HG02798 (cell line): ENCODE measurements at regions not wholly inside any gene's neighbourhood (a gene's known extent, or its start where the extent isn't known, plus 50 kb on each side); places are given as distances from the start of the nearest gene placed in this dataset.

Experiments used
- ATAC-seq: cut with Tn5 transposase; IDR thresholded peaks from one replicate; pipeline ENCODE4 v1.9.1; 2021; ENCODE audit warnings: mild to moderate bottlenecking; ENCODE audit not compliant: unreplicated experiment, poor library complexity

GRCh38 chr13:97057176-97057575, 62.9 kb upstream of the OXGR1 start:
- no peak for ATAC-seq

DNA sequence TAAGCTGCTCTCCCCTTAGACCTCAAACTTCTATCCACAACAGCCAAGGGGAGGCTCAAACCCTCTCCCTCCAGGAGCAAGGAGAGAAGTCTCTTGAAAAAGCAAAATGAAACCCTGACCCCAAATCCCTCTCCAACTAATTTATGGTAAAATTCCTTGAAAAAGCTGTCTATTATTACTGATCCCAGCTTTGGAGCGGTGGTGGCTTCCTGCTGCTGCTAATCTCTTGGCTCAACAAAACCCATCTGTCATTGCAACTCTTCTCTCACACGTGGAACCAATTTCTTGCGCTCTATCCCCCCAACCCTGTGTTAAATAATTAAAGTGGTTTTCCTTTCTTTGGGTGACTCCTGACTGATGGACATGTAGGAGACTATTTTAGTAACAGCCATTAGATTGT, 64.1 kb upstream of the OXGR1 start:
- ATAC-seq, result no peak

GRCh38 chr13:97058926-97059325, 64.7 kb upstream of the OXGR1 start:
- no peak for ATAC-seq

GRCh38 chr13:97067017-97067895, 73.0 kb upstream of the OXGR1 start:
- ATAC-seq, result no peak

DNA sequence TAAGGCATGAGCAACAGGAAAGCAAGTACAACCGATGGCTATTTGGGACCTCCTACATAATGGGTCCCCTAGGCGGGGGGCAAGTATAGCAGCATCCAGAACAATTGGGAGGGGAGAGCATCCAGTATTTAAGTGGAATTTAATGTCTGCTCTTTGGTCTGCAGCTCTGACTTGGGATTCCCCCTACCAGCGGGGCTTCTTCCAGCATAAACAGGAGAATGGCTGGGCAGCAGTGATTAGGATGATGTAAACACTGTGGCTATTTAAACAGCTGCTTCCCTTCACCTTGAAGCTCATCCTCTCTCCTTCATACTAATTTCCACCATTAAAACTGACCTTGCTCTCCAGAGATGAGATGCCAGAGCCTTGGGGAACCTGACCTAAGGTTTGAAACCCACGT, 73.9 kb upstream of the OXGR1 start:
- no peak for ATAC-seq

DNA sequence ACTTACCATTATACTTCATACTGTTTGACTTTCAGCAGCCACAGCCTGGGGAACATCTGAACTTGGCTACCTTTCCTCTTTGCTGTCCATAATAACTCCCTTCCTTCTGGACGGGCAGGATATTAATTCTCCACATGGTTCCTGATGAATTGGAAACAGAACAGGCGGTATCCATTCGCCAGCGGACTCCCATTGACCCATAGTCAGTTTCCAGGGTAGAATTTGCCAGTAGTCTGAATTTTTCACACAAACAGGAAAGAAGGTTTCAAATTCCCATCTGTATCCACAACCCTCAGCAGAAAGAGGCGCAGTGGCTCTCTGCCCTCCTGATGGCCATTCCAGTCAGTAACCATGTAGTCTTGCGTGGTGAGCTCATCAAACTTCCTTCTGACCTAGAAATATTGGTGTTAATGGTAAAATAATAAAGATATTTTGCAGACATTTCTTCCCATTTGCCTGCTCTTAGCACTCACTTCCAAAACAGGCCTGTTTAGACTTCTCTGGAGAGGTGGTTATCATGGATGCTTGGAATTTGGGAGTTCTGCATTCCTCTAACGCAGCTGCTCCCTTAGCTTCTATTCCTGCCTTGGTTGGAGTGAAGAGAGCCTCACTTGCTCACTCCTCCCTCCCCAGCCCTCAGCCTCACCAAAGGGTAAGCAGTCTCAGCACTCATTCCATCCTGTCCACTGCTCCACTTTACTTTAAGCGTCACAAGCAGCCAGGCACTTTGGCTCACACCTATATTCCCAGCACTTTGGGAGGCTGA, 75.0 kb upstream of the OXGR1 start:
- ATAC-seq, result no peak

DNA sequence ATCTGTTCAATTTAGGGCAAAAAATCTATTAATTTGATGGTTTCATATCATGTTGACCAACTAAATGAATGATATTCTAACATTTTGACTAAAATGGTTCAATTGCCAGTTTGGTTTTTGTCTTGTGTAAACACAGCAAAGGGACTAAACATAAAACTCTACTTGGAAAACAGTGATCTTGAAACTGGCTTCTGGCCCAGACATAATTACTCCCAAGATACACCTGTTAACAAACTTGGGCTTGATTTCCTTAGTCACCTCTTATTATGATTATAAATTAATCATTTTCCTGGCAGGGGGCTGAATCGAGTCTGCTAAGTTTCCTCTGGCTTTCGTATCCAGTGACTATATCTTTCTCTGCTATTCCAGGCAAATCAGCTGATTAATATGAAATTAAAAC, 78.0 kb upstream of the OXGR1 start:
- no peak for ATAC-seq

GRCh38 chr13:97074618-97075017, 80.3 kb upstream of the OXGR1 start:
- ATAC-seq, result no peak

GRCh38 chr13:97076898-97077297, 82.6 kb upstream of the OXGR1 start:
- ATAC-seq, result no peak

DNA sequence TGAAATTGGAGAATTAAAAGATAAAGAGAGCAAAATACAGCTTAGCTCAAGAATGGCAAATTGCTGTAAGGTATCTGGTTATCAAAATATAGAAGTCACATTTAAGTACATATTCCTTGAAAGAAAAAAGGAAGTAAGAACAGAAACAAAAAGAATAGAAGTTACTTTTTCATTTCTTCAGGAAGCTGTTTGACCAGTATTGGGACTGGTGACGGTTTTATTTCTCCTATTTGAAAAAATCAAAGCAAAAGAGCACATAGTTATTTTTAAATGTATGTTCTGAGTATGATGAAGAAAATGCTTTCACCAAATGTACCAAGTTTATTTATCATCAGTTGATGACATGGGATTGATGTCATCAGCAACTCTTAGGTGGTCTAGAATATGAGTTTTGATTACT, 83.1 kb upstream of the OXGR1 start:
- ATAC-seq, result no peak

- ATAC-seq, result no peak
These were observed 85.5 kb upstream of the OXGR1 start for GRCh38 chr13:97079726-97080125.

DNA sequence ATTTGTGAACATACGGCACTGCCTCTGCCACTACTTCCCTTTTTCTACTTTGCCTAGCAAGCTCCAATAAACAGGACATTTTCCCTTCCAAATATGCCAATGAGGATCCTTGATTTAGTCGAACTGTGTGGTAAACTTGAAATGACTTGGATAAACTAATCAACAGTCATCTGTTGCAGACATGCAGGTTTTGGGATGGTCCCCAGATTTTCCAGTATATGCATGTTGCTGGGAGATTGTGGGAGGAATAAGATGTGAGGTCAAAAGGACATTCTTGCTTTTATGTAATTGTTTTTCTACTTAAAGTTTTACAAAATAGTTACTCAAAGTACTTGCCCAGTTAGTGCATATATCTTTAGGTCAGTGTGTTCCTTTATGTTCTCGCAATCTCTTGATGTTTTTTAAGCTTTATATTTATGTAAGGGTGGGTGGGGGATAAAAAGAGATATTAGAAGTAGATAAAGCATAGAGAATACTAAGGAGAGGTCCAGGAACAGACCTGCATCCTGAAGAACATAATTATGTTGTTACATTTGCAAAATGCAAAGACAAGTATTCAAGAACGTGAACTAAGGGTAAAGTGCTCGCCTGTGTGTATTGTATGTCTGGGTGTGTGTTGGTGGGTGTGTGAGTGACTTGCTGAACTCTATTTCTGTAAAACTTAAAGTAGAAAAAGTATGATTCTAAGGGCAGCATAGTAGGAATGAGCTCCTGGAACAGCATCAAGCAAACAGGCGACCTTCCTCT, 88.4 kb upstream of the OXGR1 start:
- no peak for ATAC-seq

- ATAC-seq, result no peak
These were observed 96.9 kb upstream of the OXGR1 start for GRCh38 chr13:97091196-97091595.

- ATAC-seq, result peak; percentile 46
These were observed 106.5 kb upstream of the OXGR1 start for GRCh38 chr13:97100821-97101220.

- ATAC-seq, result no peak
These were observed 107.8 kb upstream of the OXGR1 start for GRCh38 chr13:97101912-97102708.

DNA sequence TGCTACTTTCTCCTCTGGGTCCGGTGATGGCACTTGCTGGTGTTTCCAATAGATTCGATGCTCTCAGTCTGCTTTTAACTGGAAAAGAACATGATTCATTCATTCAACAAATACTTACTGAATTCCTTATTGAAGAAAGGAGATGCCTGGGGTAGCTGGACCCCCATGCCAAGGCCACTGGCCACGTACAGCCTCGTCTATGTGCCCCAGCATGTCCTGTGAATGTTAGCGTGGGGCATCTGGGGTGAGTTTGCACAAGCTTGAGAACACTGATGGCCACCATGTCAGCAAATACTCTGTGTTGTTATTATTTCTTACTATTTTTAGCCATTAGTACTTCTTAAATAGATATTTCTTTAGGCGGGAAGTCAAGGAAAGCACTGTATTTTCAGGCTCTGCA, 112.0 kb upstream of the OXGR1 start:
- no peak for ATAC-seq

DNA sequence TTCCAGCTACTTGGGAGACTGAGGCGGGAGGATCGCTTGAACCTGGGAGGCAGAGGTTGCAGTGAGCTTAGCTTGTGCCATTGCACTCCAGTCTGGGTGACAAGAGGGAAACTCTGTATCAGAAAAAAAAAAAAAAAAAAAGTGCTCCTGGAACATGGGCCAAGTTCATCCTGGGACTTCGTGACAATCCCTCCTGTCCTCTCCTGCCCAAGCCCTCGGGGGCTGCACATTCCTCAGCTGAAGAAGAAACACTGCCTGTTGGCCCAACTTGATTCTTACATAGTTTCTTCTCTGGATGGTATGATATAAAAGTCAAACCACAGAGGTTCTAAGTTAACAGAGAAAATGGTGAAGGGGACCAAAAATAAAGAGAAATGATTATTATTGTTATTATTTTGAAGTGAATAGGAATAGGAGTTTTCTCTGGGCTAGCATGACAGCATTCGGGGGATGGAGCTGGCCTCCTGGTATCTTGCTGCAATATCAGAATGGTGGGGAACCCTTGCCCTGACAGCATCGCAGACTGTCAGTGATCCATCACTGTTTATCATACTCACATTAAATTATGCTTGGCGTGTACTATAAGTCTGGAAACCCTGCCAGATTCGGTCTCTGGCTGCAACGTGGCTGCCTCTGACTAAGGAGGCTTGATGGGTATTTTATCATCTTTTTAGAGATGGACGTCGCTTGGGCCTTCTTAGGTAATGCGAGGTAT, 113.7 kb upstream of the OXGR1 start:
- no peak for ATAC-seq

DNA sequence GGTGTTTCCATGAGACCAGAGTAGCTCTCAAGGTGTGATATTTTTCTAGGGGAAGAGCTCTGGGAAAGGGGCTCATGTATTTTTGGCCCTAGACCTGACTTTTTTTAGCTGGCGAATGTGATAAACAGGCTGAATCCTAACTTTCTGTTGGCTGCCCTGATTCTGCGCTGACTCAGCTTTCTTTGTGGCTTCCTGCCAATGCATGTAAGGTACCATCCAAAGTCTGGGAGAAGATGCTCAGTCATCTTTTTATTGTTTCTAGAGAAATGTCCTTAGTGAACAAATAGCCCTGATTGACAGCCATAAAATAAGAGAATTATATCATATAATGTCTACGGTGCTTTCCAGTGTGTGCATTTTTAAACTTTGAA, 113.6 kb upstream of the MBNL2 start:
- ATAC-seq, result no peak

DNA sequence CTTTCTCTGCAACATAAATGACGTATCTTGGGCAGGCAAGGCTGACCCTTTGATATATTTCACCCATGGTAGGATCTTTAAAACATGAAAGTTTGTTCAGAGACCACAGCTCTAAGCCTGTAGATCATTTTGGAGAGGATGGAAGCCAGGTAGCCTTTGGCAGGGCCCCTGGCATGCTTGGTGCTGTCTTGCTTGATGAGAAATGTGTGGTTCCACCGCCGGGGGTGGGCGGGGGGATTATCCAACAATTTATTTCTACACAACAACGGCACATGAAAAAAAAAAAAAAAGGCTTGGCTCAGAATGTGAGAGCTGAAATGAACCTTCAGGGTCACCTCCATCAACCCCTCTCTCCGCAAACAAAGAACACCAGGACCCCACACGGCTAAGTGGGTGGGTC, 112.9 kb upstream of the MBNL2 start:
- ATAC-seq, result no peak
